Activated CD4-positive, alpha-beta T cell treated with anti-CD3 and anti-CD28 coated beads for 48 hours (primary cell): ENCODE measurements at regions not wholly inside any gene's neighbourhood (a gene's known extent, or its start where the extent isn't known, plus 50 kb on each side); places are given as distances from the start of the nearest gene placed in this dataset.
"Not testable (repeated sequence)": the region's sequence is repeated elsewhere in the genome, so short reads cannot be mapped to it uniquely, and the experiment has no call there.

ENCODE experiments used
- DNase-seq: peaks from one replicate; pipeline ENCODE4 v3.0.0-alpha.2; 2020

DNA sequence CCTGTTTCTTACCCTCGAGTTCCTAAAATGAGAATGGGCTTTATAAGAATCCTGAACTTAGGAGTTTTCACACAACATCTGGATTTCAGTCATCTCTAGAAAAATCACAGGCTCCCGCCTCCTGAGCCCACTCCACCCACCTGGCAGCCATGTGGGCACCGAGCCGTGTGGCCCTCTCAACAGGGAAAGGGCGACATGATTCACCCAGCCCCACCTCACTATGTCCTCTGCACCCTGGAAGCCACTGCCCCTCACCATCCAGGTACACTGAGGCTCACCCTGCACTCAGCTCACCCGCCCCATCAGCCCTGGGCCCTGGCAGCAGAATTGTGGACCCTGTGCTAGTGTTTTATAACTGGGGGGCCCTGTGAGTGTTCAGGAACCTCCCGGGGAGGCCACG lies 101.5 kb downstream of the SHANK2 start:
- DNase-seq, result no peak

DNA sequence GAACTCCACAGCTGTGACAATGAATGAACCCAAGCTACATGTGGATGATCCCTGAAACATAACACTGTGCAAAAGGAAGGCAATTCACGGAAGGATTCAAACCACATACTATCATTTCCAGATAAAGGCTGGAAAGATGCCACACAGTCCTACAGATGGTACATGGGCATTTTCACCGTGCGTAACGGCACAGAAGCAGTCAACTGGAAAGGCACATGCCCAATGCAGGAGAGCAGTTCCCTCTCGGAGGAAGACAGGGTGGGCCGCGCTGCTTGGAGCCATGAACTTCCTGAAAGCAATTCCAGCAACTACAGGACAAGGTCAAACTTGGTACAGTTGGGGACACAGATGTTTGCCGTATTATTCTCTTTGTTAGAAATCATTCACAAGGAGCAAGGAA lies 103.7 kb downstream of the SHANK2 start:
- DNase-seq, result no peak

DNA sequence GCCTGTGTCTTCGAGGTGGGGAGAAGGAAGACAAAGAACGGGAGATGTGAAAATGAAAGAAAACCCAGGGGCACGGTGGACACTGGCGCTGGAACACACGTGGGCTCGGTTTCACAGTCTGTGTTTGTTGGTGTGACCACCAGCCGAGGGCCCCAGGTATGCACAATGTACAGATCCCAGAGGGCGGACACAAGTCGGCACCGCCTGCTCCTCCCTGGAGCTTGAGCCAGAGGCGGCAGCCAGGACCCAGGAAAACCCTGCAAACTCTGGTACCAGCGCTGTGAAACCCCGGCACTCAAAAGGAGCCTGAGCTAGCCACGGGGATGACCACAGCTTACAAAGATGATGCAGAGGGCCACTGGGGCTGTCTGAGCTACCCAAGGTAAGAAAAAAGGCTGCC lies 105.0 kb downstream of the SHANK2 start:
- no peak for DNase-seq

- no peak for DNase-seq
Measured at GRCh38 chr11:71146846-71147245, 105.5 kb downstream of the SHANK2 start.

DNA sequence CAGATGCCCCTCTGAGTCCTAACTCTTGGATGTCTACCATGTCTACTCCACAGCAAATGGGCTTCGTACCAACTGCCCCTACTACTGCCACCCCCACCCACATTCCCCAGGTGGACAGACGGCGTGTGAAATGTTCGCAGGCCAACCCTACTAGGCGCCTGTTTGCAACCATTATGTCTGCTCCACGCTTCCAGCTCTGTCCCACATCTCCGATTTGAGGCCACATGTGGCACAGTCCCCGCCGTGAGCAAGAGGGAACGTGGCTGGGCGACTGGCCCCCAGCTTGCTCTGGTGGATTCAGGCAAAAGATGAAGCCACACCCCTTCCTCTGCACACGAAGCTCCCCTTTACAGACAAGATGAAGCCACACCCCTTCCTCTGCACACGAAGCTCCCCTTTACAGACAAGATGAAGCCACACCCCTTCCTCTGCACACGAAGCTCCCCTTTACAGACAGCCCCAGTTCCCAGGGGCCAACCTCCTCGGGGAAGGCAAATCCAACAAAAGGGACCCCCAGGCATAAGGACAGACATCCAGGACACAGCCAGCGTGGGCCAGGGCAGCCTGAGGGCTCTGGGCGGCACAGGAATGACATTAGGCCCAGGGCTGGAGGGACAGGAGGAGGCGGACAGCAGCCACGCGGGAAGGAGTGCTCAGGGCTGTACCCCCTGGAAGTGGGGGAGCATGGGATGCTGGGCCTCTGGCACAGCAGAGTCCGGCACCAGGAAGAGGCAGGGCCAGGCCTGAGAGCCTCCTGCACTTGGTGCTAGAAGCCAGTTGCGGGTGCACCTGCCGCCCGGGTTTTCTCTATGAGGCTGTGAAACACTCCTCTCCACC lies 106.2 kb downstream of the SHANK2 start:
- DNase-seq, result no peak

- DNase-seq, result no peak
Measured at GRCh38 chr11:71145368-71145767, 107.0 kb downstream of the SHANK2 start.

- no peak for DNase-seq
Measured at GRCh38 chr11:71144736-71145135, 107.6 kb downstream of the SHANK2 start.

DNA sequence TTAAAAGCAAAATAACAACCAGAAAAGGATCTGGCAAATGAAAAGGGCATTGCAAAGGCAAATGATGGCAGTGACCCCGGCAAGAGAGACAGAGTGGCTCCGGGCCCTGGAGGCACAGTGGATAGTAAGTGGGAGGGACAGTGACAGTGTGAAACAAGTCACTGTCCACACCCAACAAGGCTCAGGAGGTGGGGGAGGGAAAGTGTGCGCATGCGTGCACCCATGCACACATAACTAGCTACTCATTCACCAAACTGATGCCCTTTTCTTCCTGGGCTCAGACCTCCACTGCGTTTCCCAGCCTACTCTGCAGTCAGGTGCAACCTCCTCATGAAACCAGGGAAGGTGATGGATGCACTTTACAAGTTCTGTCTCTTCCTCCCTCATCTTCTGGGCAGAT lies 108.4 kb downstream of the SHANK2 start:
- no peak for DNase-seq

GRCh38 chr11:71140206-71140919 lies 112.0 kb downstream of the SHANK2 start:
- DNase-seq, result no peak

- DNase-seq, result no peak
Measured at GRCh38 chr11:71139516-71140205, 112.7 kb downstream of the SHANK2 start.

GRCh38 chr11:71138737-71139425 lies 113.5 kb downstream of the SHANK2 start:
- no peak for DNase-seq

DNA sequence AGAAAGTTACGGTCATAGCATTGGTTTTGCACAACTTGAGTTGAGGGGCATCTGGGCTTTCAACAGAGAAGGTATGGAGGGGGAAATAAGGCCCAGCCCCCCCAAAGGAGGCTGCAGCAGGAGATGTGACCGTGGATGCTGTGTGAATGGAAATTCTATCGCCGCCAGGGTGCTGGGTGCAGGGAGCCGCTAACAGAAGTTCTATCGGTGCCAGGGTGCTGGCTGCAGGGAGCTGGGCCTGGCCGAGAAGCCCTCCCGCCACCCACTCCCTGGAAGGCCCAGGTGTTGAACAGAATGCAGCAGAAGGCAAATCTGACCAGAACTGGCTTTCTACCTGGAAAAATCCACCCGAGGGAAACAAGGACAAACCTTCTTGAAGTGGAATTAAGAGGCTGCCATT lies 115.0 kb downstream of the SHANK2 start:
- no peak for DNase-seq

DNA sequence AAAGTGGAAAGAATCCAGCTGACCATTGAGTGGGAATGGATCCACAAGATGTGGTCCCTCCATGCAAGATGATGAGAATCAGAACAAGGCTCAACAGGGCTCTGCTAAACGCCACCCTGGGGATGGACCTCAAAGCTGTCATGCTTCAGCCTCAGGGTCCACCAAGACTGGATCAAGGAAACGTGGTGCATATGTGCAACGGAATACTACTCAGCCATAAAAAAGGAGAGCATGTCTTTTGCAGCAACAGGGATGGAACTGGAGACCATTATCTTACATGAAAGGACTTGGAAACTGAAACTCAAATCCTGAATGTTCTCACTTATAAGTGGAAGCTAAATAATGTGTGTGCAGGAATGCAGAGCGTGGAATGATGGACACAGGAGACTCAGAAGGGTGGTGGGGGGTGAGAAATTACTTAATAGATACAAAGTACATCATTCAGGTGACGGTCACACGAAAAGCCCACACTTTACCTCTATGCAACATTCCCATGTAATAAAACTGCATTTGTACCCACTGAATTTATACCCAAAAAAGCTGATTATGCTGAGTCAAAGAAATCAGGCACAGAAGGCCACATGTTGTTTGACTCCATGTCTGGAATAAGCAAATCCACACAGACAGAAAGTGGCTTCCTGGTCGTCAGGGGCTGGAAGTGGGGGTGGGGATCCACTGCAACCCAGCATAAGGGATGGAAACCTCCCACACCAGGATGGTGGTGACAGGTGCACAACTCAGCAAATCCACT lies 116.1 kb downstream of the SHANK2 start:
- DNase-seq, result no peak

DNA sequence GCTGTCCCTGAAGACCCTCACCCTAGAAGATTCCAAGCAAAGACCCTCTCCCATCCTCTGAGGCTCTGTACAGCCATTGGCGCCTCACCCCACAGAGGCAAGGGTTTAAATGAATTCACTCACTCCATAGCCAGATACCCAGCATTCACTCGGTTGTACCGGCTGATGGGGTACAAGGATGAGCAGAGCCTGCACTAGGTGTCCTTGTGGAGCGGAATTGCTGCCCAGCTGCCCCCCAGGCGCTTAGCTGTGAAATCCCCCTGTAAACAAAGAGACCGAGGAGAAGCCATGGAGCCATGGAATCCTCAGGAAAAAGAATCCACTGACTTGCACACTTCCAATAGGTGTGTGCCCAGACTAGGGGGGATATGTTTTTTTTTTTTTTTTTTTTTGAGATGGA lies 117.3 kb downstream of the SHANK2 start:
- DNase-seq, result no peak

- no peak for DNase-seq
Measured at GRCh38 chr11:71133946-71134345, 118.4 kb downstream of the SHANK2 start.

DNA sequence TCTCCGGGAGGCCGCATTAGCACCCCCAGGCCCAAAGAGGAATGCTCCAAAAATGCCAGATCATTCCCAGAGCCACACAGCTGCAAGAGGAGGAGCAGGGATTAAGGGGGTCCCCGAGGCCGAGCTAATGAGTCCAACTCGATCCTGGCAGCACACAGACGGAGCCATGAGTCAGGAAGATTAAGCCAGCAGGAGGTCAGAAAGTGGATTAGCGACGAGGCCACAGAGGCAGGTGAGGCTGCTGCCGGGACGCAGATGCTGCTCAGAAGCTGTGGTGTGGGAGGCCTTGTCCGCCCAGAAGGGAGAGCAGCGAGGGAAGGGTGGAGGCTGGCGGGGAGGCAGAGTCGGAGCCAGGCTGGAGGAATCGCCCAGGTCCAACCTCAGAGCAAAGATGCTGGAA lies 120.5 kb downstream of the SHANK2 start:
- DNase-seq, result no peak

DNA sequence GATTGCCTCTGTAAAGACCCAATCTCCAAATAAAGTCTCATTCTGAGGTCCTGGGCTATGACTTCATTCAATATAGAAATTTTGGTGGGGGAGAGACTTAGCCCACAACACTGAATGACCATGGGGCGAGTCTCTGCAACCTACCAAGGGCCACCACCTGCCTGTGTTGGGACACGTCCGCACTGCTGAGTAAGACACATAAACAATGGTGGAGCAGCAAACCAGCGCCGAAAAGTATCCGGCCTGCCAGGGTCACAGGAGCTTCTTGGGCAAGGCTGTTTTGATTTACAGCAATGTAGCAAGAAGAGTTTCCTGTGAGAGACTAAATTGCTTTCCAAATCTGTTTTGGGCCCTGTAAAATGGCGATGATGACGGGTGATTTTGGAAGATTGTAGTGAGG lies 122.3 kb downstream of the SHANK2 start:
- DNase-seq, result no peak

DNA sequence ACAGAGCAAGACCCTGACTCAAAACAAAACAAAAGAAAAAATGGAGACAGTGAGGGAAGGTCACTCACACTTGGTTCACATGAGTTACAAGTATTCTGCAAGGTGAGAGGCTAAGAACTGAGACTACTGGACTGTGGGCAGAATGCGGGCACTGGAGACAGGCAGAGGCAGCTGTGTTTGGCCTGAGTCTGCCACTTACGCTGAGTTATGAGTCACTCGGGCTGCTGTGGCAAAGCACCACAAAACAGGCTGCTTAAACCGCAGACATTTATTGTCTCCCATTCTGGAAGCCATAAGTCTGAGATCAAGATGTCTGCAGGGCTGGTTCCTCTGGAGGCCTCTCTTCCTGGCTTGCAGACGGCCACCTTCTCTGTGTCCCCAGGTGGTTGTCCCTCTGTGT lies 122.8 kb downstream of the SHANK2 start:
- no peak for DNase-seq

GRCh38 chr11:71127806-71128205 lies 124.6 kb downstream of the SHANK2 start:
- no peak for DNase-seq

DNA sequence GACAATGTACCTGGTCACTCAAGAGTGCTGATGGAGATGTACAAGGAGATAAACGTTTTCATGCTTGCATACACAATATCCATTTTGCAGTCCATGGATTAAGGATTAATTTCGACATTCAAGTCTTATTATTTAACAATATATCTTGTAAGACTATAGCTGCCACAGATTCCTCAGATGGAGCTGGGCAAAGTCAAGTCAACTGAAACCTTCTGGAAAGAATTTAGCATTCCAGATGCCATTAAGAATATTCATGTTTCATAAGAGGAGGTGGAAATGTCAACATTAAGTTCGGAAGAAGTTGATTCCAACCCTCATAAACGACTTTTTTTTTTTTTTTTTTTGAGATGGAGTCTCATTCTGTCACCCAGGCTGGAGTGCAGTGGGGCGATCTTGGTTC lies 126.0 kb downstream of the SHANK2 start:
- not testable (repeated sequence) for DNase-seq

DNA sequence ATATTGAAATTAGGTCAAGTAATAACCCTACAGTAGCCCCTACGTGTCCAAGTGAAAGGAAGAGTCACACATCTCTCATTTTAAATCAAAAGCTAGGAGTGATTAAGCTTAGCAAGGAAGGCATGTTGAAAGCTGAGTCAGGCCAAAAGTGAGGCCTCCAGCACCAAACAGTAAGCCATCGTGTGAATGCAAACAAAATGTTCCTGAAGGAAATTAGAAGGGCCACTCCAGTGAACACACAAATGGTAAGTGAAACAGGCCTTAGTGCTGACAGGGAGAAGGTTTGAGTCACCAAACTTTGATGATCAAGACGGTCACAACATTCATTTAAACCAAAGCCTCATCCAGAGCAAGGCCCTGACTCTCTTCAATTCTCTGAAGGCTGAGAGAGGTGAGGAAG lies 127.2 kb downstream of the SHANK2 start:
- DNase-seq, result no peak

- DNase-seq, result no peak
Measured at GRCh38 chr11:71124127-71124526, 128.2 kb downstream of the SHANK2 start.
